ENCODE measurements at regions not wholly inside any gene's neighbourhood (a gene's known extent, or its start where the extent isn't known, plus 50 kb on each side); places are given as distances from the start of the nearest gene placed in this dataset.

- Histone ChIP-seq H3K27ac (no peak overlapping the region), H3K4me2 (no peak overlapping the region), H3K36me3 (ENCODE audit: low read depth) (no peaks in the 10 kb centered on the region), H3K4me3 (no peak overlapping the region), H3F3A (ENCODE audit: insufficient read depth, low read depth) (no peaks in the 10 kb centered on the region), H3K9me3 (ENCODE audit: insufficient read depth, low read depth) (no peaks in the 10 kb centered on the region), H3K9me2 (ENCODE audit: insufficient read depth) (no peaks in the 10 kb centered on the region), H3K79me2 (ENCODE audit: low read depth) (no peaks in the 10 kb centered on the region), H3K4me1 (replicated peaks; ENCODE audit: insufficient read depth) (0 out of 2 replicates have a peak, but pooled peaks cover 5% of the 10 kb centered on the region), H3K27me3 (ENCODE audit: insufficient read depth, low read depth) (no peaks in the 10 kb centered on the region), H4K20me1 (ENCODE audit: insufficient read depth) (no peaks in the 10 kb centered on the region), H2AFZ (no peak overlapping the region)
- DNase-seq, result no peak
- ChIA-PET POLR2A (ENCODE audit: unreplicated experiment) (no interaction called here), CTCF (interaction anchor here (0.7 kb wide), 1 partner anchor 692 kb away, joined by 3 read pairs; no protein-coding TSS in a partner anchor)
- TF ChIP-seq, protein P1, sequence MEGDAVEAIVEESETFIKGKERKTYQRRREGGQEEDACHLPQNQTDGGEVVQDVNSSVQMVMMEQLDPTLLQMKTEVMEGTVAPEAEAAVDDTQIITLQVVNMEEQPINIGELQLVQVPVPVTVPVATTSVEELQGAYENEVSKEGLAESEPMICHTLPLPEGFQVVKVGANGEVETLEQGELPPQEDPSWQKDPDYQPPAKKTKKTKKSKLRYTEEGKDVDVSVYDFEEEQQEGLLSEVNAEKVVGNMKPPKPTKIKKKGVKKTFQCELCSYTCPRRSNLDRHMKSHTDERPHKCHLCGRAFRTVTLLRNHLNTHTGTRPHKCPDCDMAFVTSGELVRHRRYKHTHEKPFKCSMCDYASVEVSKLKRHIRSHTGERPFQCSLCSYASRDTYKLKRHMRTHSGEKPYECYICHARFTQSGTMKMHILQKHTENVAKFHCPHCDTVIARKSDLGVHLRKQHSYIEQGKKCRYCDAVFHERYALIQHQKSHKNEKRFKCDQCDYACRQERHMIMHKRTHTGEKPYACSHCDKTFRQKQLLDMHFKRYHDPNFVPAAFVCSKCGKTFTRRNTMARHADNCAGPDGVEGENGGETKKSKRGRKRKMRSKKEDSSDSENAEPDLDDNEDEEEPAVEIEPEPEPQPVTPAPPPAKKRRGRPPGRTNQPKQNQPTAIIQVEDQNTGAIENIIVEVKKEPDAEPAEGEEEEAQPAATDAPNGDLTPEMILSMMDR (conservative IDR thresholded peaks at IDR 0.05), result no peak
- TF ChIP-seq EZH2 (IDR thresholded peaks at IDR 0.05; ENCODE audit: low read depth), result no peak
- no TSS peak for BruUV-seq (replicated peaks)
- intact Hi-C loops (cut with micrococcal nuclease; ENCODE audit: unreplicated experiment), result no loop called here
Measured at GRCh38 chr3:182116386-182116785, 404.7 kb downstream of the SOX2 start.

DNA sequence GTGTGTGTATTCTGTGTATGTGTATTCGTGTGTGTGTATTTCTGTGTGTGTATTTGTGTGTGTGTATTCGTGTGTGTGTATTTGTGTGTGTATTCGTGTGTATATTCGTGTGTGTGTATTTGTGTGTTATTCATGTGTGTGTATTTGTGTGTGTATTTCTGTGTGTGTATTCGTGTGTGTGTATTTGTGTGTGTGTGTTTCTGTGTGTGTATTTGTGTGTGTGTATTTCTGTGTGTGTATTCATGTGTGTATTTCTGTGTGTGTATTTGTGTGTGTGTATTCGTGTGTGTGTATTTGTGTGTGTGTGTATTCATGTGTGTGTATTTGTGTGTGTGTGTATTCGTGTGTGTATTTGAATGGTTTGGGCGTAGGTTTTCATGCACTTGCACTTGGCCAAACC, 405.4 kb downstream of the SOX2 start:
- Histone ChIP-seq H4K20me1 (ENCODE audit: insufficient read depth) (no peaks in the 10 kb centered on the region), H3K9me2 (ENCODE audit: insufficient read depth) (no peaks in the 10 kb centered on the region), H3K36me3 (ENCODE audit: low read depth) (no peaks in the 10 kb centered on the region), H3K27me3 (ENCODE audit: insufficient read depth, low read depth) (no peaks in the 10 kb centered on the region), H3K4me1 (replicated peaks; ENCODE audit: insufficient read depth) (0 out of 2 replicates have a peak, but pooled peaks cover 5% of the 10 kb centered on the region), H3K27ac (no peak overlapping the region), H3K4me3 (no peak overlapping the region), H3K4me2 (no peak overlapping the region), H3F3A (ENCODE audit: insufficient read depth, low read depth) (no peaks in the 10 kb centered on the region), H3K9me3 (ENCODE audit: insufficient read depth, low read depth) (no peaks in the 10 kb centered on the region), H3K79me2 (ENCODE audit: low read depth) (no peaks in the 10 kb centered on the region), H2AFZ (no peak overlapping the region)
- BruUV-seq (replicated peaks), result no TSS peak
- ChIA-PET CTCF (interaction anchor here (0.7 kb wide), 1 partner anchor 691 kb away, joined by 3 read pairs; no protein-coding TSS in a partner anchor), POLR2A (ENCODE audit: unreplicated experiment) (no interaction called here)
- DNase-seq, result no peak
- TF ChIP-seq, protein P1 (conservative IDR thresholded peaks at IDR 0.05), result no peak
- no peak for TF ChIP-seq EZH2 (IDR thresholded peaks at IDR 0.05; ENCODE audit: low read depth)
- intact Hi-C loops (cut with micrococcal nuclease; ENCODE audit: unreplicated experiment), result no loop called here

GRCh38 chr3:182117583-182117982, 405.9 kb downstream of the SOX2 start:
- H3F3A ChIP-seq (ENCODE audit: insufficient read depth, low read depth), result no peaks in the 10 kb centered on the region
- intact Hi-C loops (cut with micrococcal nuclease; ENCODE audit: unreplicated experiment), result no loop called here
- no peak overlapping the region for H3K4me3 ChIP-seq
- ChIA-PET CTCF (no interaction called here), POLR2A (ENCODE audit: unreplicated experiment) (interaction anchor here (0.7 kb wide), 1 partner anchor 90 kb away, joined by 3 read pairs; no protein-coding TSS in a partner anchor)
- H3K27me3 ChIP-seq (ENCODE audit: insufficient read depth, low read depth), result no peaks in the 10 kb centered on the region
- 0 out of 2 replicates have a peak, but pooled peaks cover 5% of the 10 kb centered on the region for H3K4me1 ChIP-seq (replicated peaks; ENCODE audit: insufficient read depth)
- H2AFZ ChIP-seq, result no peak overlapping the region
- H3K9me3 ChIP-seq (ENCODE audit: insufficient read depth, low read depth), result no peaks in the 10 kb centered on the region
- no peaks in the 10 kb centered on the region for H4K20me1 ChIP-seq (ENCODE audit: insufficient read depth)
- no peaks in the 10 kb centered on the region for H3K36me3 ChIP-seq (ENCODE audit: low read depth)
- no TSS peak for BruUV-seq (replicated peaks)
- H3K27ac ChIP-seq, result no peak overlapping the region
- no peak overlapping the region for H3K4me2 ChIP-seq
- no peaks in the 10 kb centered on the region for H3K9me2 ChIP-seq (ENCODE audit: insufficient read depth)
- no peaks in the 10 kb centered on the region for H3K79me2 ChIP-seq (ENCODE audit: low read depth)
- DNase-seq, result no peak
- TF ChIP-seq, protein P1 (conservative IDR thresholded peaks at IDR 0.05), result no peak
- no peak for TF ChIP-seq EZH2 (IDR thresholded peaks at IDR 0.05; ENCODE audit: low read depth)

All from PC-9 (cell line).